Right lobe of liver (tissue), 4 donors: ENCODE measurements at regions not wholly inside any gene's neighbourhood (a gene's known extent, or its start where the extent isn't known, plus 50 kb on each side); places are given as distances from the start of the nearest gene placed in this dataset.

ENCODE experiments used
- CTCF ChIP-seq, 4 donors: fragments of 200-600 bp in 3 of 4; fragments of 450-650 bp in 1 of 4; IDR thresholded peaks; one replicate each; pipeline versions ENCODE4 v1.5.1 to v1.8.0; 2016 to 2022; ENCODE audit warnings: antibody characterized with exemption in 4 of 4, mild to moderate bottlenecking in 2 of 4
- POLR2A ChIP-seq: fragments of 450-650 bp; IDR thresholded peaks from one replicate; pipeline ENCODE4 v1.6.1; 2017; ENCODE audit warnings: antibody characterized with exemption, mild to moderate bottlenecking
- donor health status: DM: no; HTN: no; CAD: no.
- donor health status: DM: no; HTN: no; CAD: no.
- donor health status: DM: no; HTN: yes; CAD: no.

- TF ChIP-seq CTCF (IDR thresholded peaks at IDR 0.05), result no peak
- TF ChIP-seq POLR2A, result no peak
These were observed 248.3 kb upstream of the GATB start for GRCh38 chr4:152009031-152009670.
